NCI-H146 treated with DMSO at 0.1 percent for 48 hours (cell line): ENCODE measurements at regions not wholly inside any gene's neighbourhood (a gene's known extent, or its start where the extent isn't known, plus 50 kb on each side); places are given as distances from the start of the nearest gene placed in this dataset.
"Not testable (repeated sequence)": the region's sequence is repeated elsewhere in the genome, so short reads cannot be mapped to it uniquely, and the experiment has no call there.

Experiments
- DNase-seq: peaks from one replicate; lab custom pipeline; 2025; ENCODE audit not compliant: unreplicated experiment; lab: John Stamatoyannopoulos, UW

- no peak for DNase-seq
Measured at GRCh38 chr2:192669505-192670091, 474.9 kb upstream of the TMEFF2 start.

- not testable (repeated sequence) for DNase-seq
Measured at GRCh38 chr2:192660555-192660954, 465.8 kb upstream of the TMEFF2 start.

GRCh38 chr2:192657362-192657761, 462.6 kb upstream of the TMEFF2 start:
- peak; percentile 66 for DNase-seq

- DNase-seq: no peak
Measured at GRCh38 chr2:192655916-192656315, 461.2 kb upstream of the TMEFF2 start.

GRCh38 chr2:192645811-192646598, 451.3 kb upstream of the TMEFF2 start:
- DNase-seq: no peak

GRCh38 chr2:192634557-192634956, 439.8 kb upstream of the TMEFF2 start:
- no peak for DNase-seq

GRCh38 chr2:192628017-192628416, 433.3 kb upstream of the TMEFF2 start:
- DNase-seq: no peak

- DNase-seq: no peak
Measured at GRCh38 chr2:192615105-192615504, 420.4 kb upstream of the TMEFF2 start.

- no peak for DNase-seq
Measured at GRCh38 chr2:192604295-192604694, 409.6 kb upstream of the TMEFF2 start.

GRCh38 chr2:192598649-192599048, 403.9 kb upstream of the TMEFF2 start:
- DNase-seq: not testable (repeated sequence)

GRCh38 chr2:192593561-192593960, 398.8 kb upstream of the TMEFF2 start:
- no peak for DNase-seq

GRCh38 chr2:192591617-192592016, 396.9 kb upstream of the TMEFF2 start:
- DNase-seq: no peak

GRCh38 chr2:192585418-192585817, 390.7 kb upstream of the TMEFF2 start:
- no peak for DNase-seq

GRCh38 chr2:192584976-192585375, 390.2 kb upstream of the TMEFF2 start:
- DNase-seq: no peak

- no peak for DNase-seq
Measured at GRCh38 chr2:192579965-192580700, 385.4 kb upstream of the TMEFF2 start.

GRCh38 chr2:192578780-192579179, 384.0 kb upstream of the TMEFF2 start:
- no peak for DNase-seq

GRCh38 chr2:192577706-192578105, 383.0 kb upstream of the TMEFF2 start:
- DNase-seq: no peak

- no peak for DNase-seq
Measured at GRCh38 chr2:192574552-192574951, 379.8 kb upstream of the TMEFF2 start.

GRCh38 chr2:192571636-192572035, 376.9 kb upstream of the TMEFF2 start:
- DNase-seq: no peak

GRCh38 chr2:192570788-192571187, 376.1 kb upstream of the TMEFF2 start:
- DNase-seq: no peak

GRCh38 chr2:192566863-192567262, 372.1 kb upstream of the TMEFF2 start:
- no peak for DNase-seq

GRCh38 chr2:192560326-192560725, 365.6 kb upstream of the TMEFF2 start:
- DNase-seq: no peak
